H9 (cell line): ENCODE measurements at regions not wholly inside any gene's neighbourhood (a gene's known extent, or its start where the extent isn't known, plus 50 kb on each side); places are given as distances from the start of the nearest gene placed in this dataset.

Source experiments
- DNase-seq: peaks from one replicate; pipeline ENCODE4 v3.0.0-alpha.2; 2017
- H2AFZ ChIP-seq: one replicate; pipeline ENCODE4 v1.6.1; 2013; ENCODE audit warnings: mild to moderate bottlenecking, low read length, control low read depth, moderate library complexity
- H2AK5ac ChIP-seq: 2 replicates; pipeline ENCODE4 v1.6.1; 2013; ENCODE audit warnings: low read length, control low read depth, mixed read lengths; ENCODE audit not compliant: insufficient read length
- H2BK120ac ChIP-seq: one replicate; pipeline ENCODE4 v1.6.1; 2013; ENCODE audit warnings: low read depth, mild to moderate bottlenecking, low read length, control low read depth, inconsistent platforms; ENCODE audit not compliant: poor library complexity, severe bottlenecking
- H2BK12ac ChIP-seq: 2 replicates; pipeline ENCODE4 v1.6.1; 2013; ENCODE audit warnings: low read length, control low read depth, mixed read lengths, low read depth; ENCODE audit not compliant: insufficient read length
- H2BK15ac ChIP-seq: 2 replicates; pipeline ENCODE4 v1.6.1; 2013; ENCODE audit warnings: low read depth, low read length, control low read depth
- H2BK20ac ChIP-seq: one replicate; pipeline ENCODE4 v1.6.1; 2013; ENCODE audit warnings: low read depth, mild to moderate bottlenecking, low read length, control low read depth, inconsistent platforms; ENCODE audit not compliant: poor library complexity, severe bottlenecking
- H2BK5ac ChIP-seq: 2 replicates; pipeline ENCODE4 v1.6.1; 2013; ENCODE audit warnings: low read length, control low read depth, mixed read lengths; ENCODE audit not compliant: insufficient read length
- H3K14ac ChIP-seq: 2 replicates; pipeline ENCODE4 v1.6.1; 2013; ENCODE audit warnings: low read length, control low read depth; ENCODE audit not compliant: insufficient read depth
- H3K18ac ChIP-seq: 2 replicates; pipeline ENCODE4 v1.6.1; 2013; ENCODE audit warnings: low read depth, mild to moderate bottlenecking, mixed read lengths, low read length, control low read depth; ENCODE audit not compliant: insufficient read length
- H3K23ac ChIP-seq: 2 replicates; pipeline ENCODE4 v1.6.1; 2013; ENCODE audit warnings: low read length, control low read depth, mixed read lengths, low read depth; ENCODE audit not compliant: insufficient read length
- H3K23me2 ChIP-seq: 2 replicates; pipeline ENCODE4 v1.6.1; 2013; ENCODE audit warnings: low read depth, mild to moderate bottlenecking, mixed read lengths, low read length, control low read depth; ENCODE audit not compliant: insufficient read length, poor library complexity, severe bottlenecking
- H3K27ac ChIP-seq: 2 replicates; pipeline ENCODE4 v1.5.1; 2013; ENCODE audit warnings: low read length, control low read depth, mixed read lengths, low read depth; ENCODE audit not compliant: insufficient read length
- H3K27me3 ChIP-seq: 2 replicates; pipeline ENCODE4 v1.6.1; 2013; ENCODE audit warnings: low read length, control low read depth, inconsistent platforms; ENCODE audit not compliant: insufficient read depth
- H3K4ac ChIP-seq: 2 replicates; pipeline ENCODE4 v1.6.1; 2013; ENCODE audit warnings: low read depth, mild to moderate bottlenecking, control low read depth, inconsistent platforms, low read length, moderate library complexity
- H3K4me1 ChIP-seq: 2 replicates; pipeline ENCODE4 v1.6.1; 2013; ENCODE audit warnings: low read length, control low read depth, inconsistent platforms; ENCODE audit not compliant: insufficient read depth
- H3K4me2 ChIP-seq: 2 replicates; pipeline ENCODE4 v1.6.1; 2013; ENCODE audit warnings: low read length, control low read depth, mixed read lengths; ENCODE audit not compliant: insufficient read length, insufficient read depth
- H3K56ac ChIP-seq: 2 replicates; pipeline ENCODE4 v1.6.1; 2013; ENCODE audit warnings: low read depth, mild to moderate bottlenecking, mixed read lengths, low read length, control low read depth; ENCODE audit not compliant: insufficient read length
- H3K79me1 ChIP-seq: 2 replicates; pipeline ENCODE4 v1.6.1; 2013; ENCODE audit warnings: low read depth, mild to moderate bottlenecking, moderate library complexity, low read length, control low read depth, inconsistent platforms; ENCODE audit not compliant: insufficient read depth, poor library complexity, severe bottlenecking
- H3K79me2 ChIP-seq: 2 replicates; pipeline ENCODE4 v1.6.1; 2013; ENCODE audit warnings: low read length, control low read depth, inconsistent platforms; ENCODE audit not compliant: insufficient read depth
- H3K9ac ChIP-seq: 2 replicates; pipeline ENCODE4 v1.6.1; 2013; ENCODE audit warnings: low read length, control low read depth, mixed read lengths; ENCODE audit not compliant: insufficient read length; ENCODE audit errors: extremely low read depth
- H3K9me3 ChIP-seq: one replicate; pipeline ENCODE4 v1.6.1; 2013; ENCODE audit warnings: low read depth, low read length, inconsistent platforms; ENCODE audit not compliant: control insufficient read depth
- H3T11ph ChIP-seq: one replicate; pipeline ENCODE4 v1.6.1; 2013; ENCODE audit warnings: mild to moderate bottlenecking, low read length, control low read depth, inconsistent platforms
- H4K20me1 ChIP-seq: one replicate; pipeline ENCODE4 v1.6.1; 2013; ENCODE audit not compliant: control insufficient read depth, insufficient read length, insufficient read depth
- H4K5ac ChIP-seq: 2 replicates; pipeline ENCODE4 v1.6.1; 2013; ENCODE audit warnings: low read depth, mild to moderate bottlenecking, mixed read lengths, low read length, control low read depth; ENCODE audit not compliant: insufficient read length
- H4K8ac ChIP-seq: replicated peaks from 2 replicates; pipeline ENCODE4 v1.6.1; 2013; ENCODE audit warnings: low read length, control low read depth, mixed read lengths, low read depth; ENCODE audit not compliant: insufficient read length
- H4K91ac ChIP-seq: 2 replicates; pipeline ENCODE4 v1.6.1; 2013; ENCODE audit warnings: low read depth, mild to moderate bottlenecking, moderate library complexity, mixed read lengths, low read length, control low read depth; ENCODE audit not compliant: insufficient read length
- H3K27ac Mint-ChIP-seq, 3 experiments: 2 replicates in 2 of 3; 3 replicates in 1 of 3; pipeline ENCODE4 v1.8.0; 2020 to 2021; ENCODE audit warnings: mixed read lengths in 3 of 3, mild to moderate bottlenecking in 1 of 3, moderate library complexity in 1 of 3
- H3K27me3 Mint-ChIP-seq: 2 replicates; pipeline ENCODE4 v1.8.0; 2021; ENCODE audit warnings: low read depth, mild to moderate bottlenecking, moderate library complexity, mixed read lengths
- H3K36me3 Mint-ChIP-seq, 3 experiments: 2 replicates in 2 of 3; 3 replicates in 1 of 3; pipeline ENCODE4 v1.8.0; 2020 to 2021; ENCODE audit warnings: low read depth in 3 of 3, mixed read lengths in 3 of 3; ENCODE audit not compliant: insufficient read depth in 1 of 3
- H3K4me1 Mint-ChIP-seq, 2 experiments: 2 replicates each; pipeline ENCODE4 v1.8.0; 2020; ENCODE audit warnings: mixed read lengths in 2 of 2
- H3K4me3 Mint-ChIP-seq, 2 experiments: 2 replicates in 1 of 2; 3 replicates in 1 of 2; pipeline ENCODE4 v1.8.0; 2020 to 2021; ENCODE audit warnings: mild to moderate bottlenecking in 2 of 2, mixed read lengths in 2 of 2, moderate library complexity in 1 of 2
- H3K9me3 Mint-ChIP-seq, 2 experiments: 2 replicates in 1 of 2; 3 replicates in 1 of 2; pipeline ENCODE4 v1.8.0; 2020; ENCODE audit warnings: mild to moderate bottlenecking in 2 of 2, mixed read lengths in 2 of 2, moderate library complexity in 1 of 2
- CTCF ChIP-seq: fragments of 200-600 bp; sonication (generic); conservative IDR thresholded peaks from 3 replicates; pipeline ENCODE4 v1.8.0; 2021; ENCODE audit warnings: antibody characterized with exemption, mild to moderate bottlenecking
- WGBS: extraction: QIAGEN DNeasy Blood & Tissue Kit; methylation state at CpG from one replicate; pipeline ENCODE4 v1.1.7; 2013; ENCODE audit warnings: missing lambda C conversion rate, low lambda C conversion rate, mixed read lengths; ENCODE audit not compliant: insufficient read length; ENCODE audit errors: extremely low coverage; 5-methylcytosine and 5-hydroxymethylcytosine counted together

DNA sequence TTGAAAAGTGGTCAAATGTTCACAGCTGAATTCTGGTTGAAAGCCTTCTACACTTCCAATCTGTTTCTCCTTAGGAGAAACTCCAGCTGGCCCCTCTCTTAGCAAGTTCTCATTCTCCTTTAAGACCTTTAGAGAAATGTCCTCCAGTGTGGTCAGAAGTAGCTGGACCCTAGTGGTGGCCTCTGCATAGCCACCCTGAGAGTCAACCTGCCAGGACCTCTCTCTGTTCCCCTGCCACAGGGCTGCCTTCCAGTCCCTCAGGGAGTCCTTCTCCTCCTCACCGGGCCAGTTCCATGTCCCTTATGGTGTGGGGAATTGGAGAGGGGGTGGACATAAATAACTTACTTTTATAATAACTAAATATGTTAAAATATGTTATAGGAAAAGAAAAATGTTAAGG, 200.9 kb upstream of the PKDCC start:
- Histone ChIP-seq H3K14ac (no peak overlapping the region), H3K27me3 (0 out of 2 replicates have a peak, but pooled peaks cover 3% of the 10 kb centered on the region), H2BK15ac (no peak overlapping the region), H2AK5ac (no peak overlapping the region), H4K5ac (no peak overlapping the region), H3K9ac (no peak overlapping the region), H2BK120ac (no peak overlapping the region), H3K56ac (no peak overlapping the region), H2BK20ac (no peak overlapping the region), H3K4me1 (no peaks in the 10 kb centered on the region), H3K79me2 (no peaks in the 10 kb centered on the region), H3T11ph (no peak overlapping the region), H3K9me3 (no peaks in the 10 kb centered on the region), H3K4ac (no peak overlapping the region), H3K23ac (no peak overlapping the region), H3K79me1 (no peaks in the 10 kb centered on the region), H4K8ac (no peak overlapping the region), H4K91ac (no peak overlapping the region), H3K18ac (no peak overlapping the region), H3K23me2 (no peaks in the 10 kb centered on the region), H3K4me2 (no peak overlapping the region), H4K20me1 (no peaks in the 10 kb centered on the region), H2BK5ac (no peak overlapping the region), H2AFZ (no peak overlapping the region), H2BK12ac (no peak overlapping the region), H3K27ac (no peak overlapping the region)
- no peak for DNase-seq
- Mint-ChIP-seq H3K9me3 (no peaks in the 10 kb centered on the region), H3K4me1 (peaks cover 0 to 2% of the 10 kb centered on the region in 2 experiments; a peak in 2 of 4 replicates), H3K27me3 (peaks cover 60% of the 10 kb centered on the region), H3K36me3 (no peaks in the 10 kb centered on the region), H3K27ac (no peak overlapping the region), H3K4me3 (no peak overlapping the region)
- TF ChIP-seq CTCF: no peak
- no CpG with 5 or more reads among the region's 1 CpG for WGBS
